Myocyte (in vitro differentiated cells): ENCODE measurements at regions not wholly inside any gene's neighbourhood (a gene's known extent, or its start where the extent isn't known, plus 50 kb on each side); places are given as distances from the start of the nearest gene placed in this dataset.
"Not testable (repeated sequence)": the region's sequence is repeated elsewhere in the genome, so short reads cannot be mapped to it uniquely, and the experiment has no call there.

Source experiments
- DNase-seq: peaks from one replicate; pipeline ENCODE4 v3.0.0-alpha.2; 2012; ENCODE audit warnings: low read depth

DNA sequence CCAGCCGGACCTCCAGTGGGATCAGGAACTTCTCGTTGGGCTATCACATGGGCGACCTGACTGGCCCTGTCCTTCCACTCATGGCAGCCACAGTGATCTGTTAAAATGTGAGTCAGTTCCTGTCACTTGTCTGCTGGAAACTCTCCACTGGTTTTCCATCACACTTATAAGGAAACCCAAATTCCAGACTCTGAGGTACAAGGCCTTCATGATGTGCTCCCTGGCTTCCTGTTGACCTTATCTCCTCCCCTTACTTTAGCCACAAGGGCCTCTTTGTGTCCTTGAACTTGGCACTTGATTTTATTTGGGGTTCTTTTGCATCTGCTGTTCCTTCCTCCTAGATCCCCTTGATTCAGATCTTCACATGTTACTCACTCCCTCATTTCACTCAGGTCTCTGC is 96.8 kb downstream of the TENT5C start:
- no peak for DNase-seq

DNA sequence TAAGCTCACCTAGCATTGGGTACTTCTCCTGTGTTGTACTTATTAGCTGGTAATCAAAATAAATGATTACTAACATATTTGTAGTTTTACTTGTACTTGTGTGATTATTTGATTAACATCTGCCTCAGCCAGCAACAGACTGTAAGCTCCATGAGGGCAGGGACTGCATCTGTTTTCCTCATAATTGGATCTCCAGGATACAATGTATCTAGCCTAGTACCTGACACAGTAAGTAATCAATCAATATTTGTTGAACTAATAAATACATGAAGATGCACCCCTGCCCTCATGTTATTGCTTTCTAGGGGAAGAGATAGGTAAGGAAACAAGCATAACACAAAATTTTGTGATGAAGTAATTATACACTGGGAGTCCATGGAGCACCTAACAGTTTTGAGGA is 101.5 kb downstream of the TENT5C start:
- DNase-seq: no peak

DNA sequence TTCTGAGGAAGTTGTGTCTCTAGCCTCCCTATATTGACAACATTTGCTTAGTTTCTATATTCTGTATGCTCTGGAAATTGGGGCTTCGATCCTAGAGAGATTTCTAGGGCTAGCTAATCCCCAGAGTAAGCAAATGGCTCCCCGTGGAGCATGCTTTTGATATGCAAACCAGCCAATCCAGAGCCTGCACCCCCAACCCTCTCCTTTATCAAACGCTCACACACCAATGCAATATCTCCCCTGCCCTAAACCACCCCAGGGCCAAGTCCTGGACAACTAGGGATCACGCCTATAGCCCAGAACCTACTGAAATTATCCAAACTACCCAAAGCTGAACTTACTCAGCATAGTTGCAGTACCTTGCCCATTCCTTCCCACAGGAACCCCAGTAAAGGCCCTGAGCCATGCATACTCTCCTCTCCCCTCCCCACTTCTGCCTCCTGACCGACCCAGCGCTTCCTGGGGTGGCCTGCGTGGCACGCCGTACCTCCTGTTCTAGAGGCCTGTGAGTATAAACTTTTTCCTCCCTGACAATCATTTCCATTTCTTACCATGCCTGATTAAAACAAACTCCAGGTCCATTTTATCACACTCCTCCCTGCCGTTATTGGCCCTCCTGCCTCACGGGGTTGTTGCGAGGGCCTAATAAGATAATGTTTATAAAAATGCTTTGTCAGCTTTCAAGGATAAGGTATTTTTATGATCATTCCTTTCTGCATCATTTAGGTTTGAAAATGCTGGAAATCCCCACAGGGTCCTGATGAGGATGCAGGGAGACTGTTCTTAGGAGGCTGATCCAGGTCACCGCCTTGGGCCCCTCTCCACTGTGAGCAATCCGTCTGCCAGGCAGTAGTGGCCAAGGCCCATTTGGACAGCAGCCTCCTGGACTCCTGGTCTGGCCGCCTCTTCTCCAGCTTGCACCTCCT is 102.7 kb downstream of the TENT5C start:
- DNase-seq: no peak

- no peak for DNase-seq
Measured at GRCh38 chr1:117709249-117709691, 103.4 kb downstream of the TENT5C start.

- DNase-seq: no peak
Measured at GRCh38 chr1:117710710-117711109, 104.9 kb downstream of the TENT5C start.

GRCh38 chr1:117712621-117713020 is 106.8 kb downstream of the TENT5C start:
- no peak for DNase-seq

- no peak for DNase-seq
Measured at GRCh38 chr1:117714546-117714945, 108.7 kb downstream of the TENT5C start.

GRCh38 chr1:117716030-117716429 is 110.2 kb downstream of the TENT5C start:
- DNase-seq: not testable (repeated sequence)

- DNase-seq: not testable (repeated sequence)
Measured at GRCh38 chr1:117717980-117718379, 112.1 kb downstream of the TENT5C start.

- not testable (repeated sequence) for DNase-seq
Measured at GRCh38 chr1:117718596-117718995, 112.7 kb downstream of the TENT5C start.

- no peak for DNase-seq
Measured at GRCh38 chr1:117719004-117719403, 113.2 kb downstream of the TENT5C start.

DNA sequence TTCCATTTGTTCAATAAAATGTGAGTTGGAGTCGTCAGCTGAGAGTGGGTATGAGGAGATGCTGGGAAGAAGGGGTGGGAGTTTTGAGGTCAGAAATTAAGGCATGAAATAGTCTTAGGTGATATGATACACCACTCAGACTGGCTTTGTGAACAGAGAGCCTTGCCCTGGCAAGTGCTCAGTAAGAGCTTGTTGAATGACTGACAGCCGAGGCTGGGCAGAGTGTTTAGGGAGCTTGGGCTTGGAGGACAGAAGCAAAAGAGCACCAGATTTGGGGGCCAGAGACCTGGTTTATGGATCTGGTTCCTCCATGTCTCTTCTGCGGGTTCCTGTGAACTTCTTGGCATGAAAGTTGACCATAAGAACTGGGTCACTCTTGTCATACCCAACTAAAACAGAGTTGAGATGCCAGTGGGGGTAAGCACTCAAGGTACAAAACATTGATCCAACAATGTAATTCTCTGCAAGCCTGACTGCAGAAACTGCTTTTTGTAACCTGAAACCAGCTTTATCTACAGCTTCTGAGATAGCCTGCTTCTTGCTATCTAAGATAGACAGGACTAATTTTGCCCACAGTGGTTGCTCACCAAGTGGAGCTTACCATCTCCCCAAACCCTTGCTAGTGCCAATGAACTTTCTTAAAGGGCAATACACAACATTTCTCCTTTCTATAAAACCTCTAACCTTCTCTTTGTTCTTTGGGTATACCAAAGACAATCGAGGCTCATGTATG is 126.4 kb downstream of the TENT5C start:
- DNase-seq: no peak

- DNase-seq: no peak
Measured at GRCh38 chr1:117732956-117733355, 127.1 kb downstream of the TENT5C start.

DNA sequence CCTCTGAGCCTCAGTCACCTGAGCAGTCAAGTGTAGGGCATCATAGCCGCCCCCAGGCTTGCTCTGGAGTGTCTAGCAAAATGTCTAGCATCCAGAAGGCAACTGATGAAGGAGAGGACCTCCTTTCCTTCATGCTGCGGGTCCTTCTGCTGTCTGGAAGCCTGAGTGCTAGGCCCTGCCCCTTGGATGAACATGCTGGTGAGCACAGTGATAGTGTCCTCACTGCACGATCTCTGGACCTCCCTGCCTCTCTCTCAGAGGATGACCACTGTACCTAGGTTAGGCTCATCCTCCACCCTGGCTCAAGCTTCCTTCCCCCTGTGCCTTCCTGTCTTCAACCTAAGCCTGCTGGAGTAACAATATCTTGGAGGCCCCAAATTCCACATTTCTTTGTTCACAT is 128.6 kb downstream of the TENT5C start:
- no peak for DNase-seq

- DNase-seq: peak; percentile 52
Measured at GRCh38 chr1:117735045-117735992, 129.5 kb downstream of the TENT5C start.

- no peak for DNase-seq
Measured at GRCh38 chr1:117739504-117739903, 133.7 kb downstream of the TENT5C start.

- no peak for DNase-seq
Measured at GRCh38 chr1:117740496-117740895, 134.6 kb downstream of the TENT5C start.

GRCh38 chr1:117746565-117746964 is 140.7 kb downstream of the TENT5C start:
- DNase-seq: not testable (repeated sequence)

DNA sequence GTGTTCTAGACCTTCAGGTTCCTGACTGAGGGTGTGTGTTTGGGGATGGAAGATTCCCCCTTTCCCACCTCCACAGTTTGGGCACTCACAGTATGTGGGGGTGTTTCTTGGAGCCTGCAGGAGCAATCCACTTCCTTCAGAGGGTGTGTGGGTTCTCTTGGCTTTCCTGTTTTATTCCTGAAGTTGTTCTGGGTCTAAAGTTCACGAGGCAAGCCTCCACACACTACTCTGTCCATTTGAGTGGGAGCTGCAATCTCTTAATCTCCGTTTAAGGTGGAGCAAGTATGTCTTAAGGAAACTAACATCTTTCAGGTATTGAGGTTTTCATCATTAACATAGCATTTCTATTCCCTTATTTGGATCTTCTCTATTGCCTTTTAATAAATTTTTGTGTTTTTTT is 141.8 kb downstream of the TENT5C start:
- DNase-seq: no peak

- no peak for DNase-seq
Measured at GRCh38 chr1:117751321-117751720, 145.5 kb downstream of the TENT5C start.

- no peak for DNase-seq
Measured at GRCh38 chr1:117752661-117753060, 146.8 kb downstream of the TENT5C start.
